ENCODE measurements at regions not wholly inside any gene's neighbourhood (a gene's known extent, or its start where the extent isn't known, plus 50 kb on each side); places are given as distances from the start of the nearest gene placed in this dataset.
"Not testable (repeated sequence)": the region's sequence is repeated elsewhere in the genome, so short reads cannot be mapped to it uniquely, and the experiment has no call there.

- H3K79me2 ChIP-seq (ENCODE audit: control insufficient read depth, insufficient read depth, low read length) = no peaks in the 10 kb centered on the region
- no peaks in the 10 kb centered on the region for H3K9me3 ChIP-seq (ENCODE audit: control insufficient read depth, insufficient read depth, low read depth, low read length)
- H3K27me3 ChIP-seq (ENCODE audit: control insufficient read depth, insufficient read depth, low read length) = no peaks in the 10 kb centered on the region
- H3K4me1 ChIP-seq (ENCODE audit: control insufficient read depth, extremely low read depth, insufficient read depth, low read length) = no peaks in the 10 kb centered on the region
- no peak overlapping the region for H3K27ac ChIP-seq (ENCODE audit: insufficient read depth, low read length)
- no peak overlapping the region for H2AFZ ChIP-seq (ENCODE audit: low read length)
- DNase-seq (ENCODE audit: low read depth in 2 of 2) = peak in 1 of 2 donors; percentile 79
- H3K36me3 ChIP-seq (ENCODE audit: control insufficient read depth, insufficient read depth, low read length) = no peaks in the 10 kb centered on the region
- no peak overlapping the region for H3K4me2 ChIP-seq (ENCODE audit: extremely low read depth, insufficient read depth, low read length)
- H3K4me3 ChIP-seq (replicated peaks in 1 of 4; ENCODE audit: control extremely low read depth in 1 of 4, insufficient read depth in 1 of 4, low read depth in 3 of 4, low read length in 4 of 4) = no peak overlapping the region
- no peaks in the 10 kb centered on the region for H4K20me1 ChIP-seq (ENCODE audit: control insufficient read depth, extremely low read depth, insufficient read depth, low read length)
- H3K9ac ChIP-seq (ENCODE audit: insufficient read depth, low read length) = no peak overlapping the region
- no peak for TF ChIP-seq EZH2 (IDR thresholded peaks at IDR 0.05; ENCODE audit: low read length, missing control alignments)
- no peak for TF ChIP-seq CTCF (conservative IDR thresholded peaks at IDR 0.05 in 1 of 2, IDR thresholded peaks at IDR 0.05 in 1 of 2; ENCODE audit: low read depth in 1 of 2, low read length in 2 of 2)
Observed at GRCh38 chr7:69245646-69246045, 352.6 kb upstream of the AUTS2 start.

GRCh38 chr7:69246758-69247157, 351.5 kb upstream of the AUTS2 start:
- Histone ChIP-seq H2AFZ (ENCODE audit: low read length) (no peak overlapping the region), H3K79me2 (ENCODE audit: control insufficient read depth, insufficient read depth, low read length) (no peaks in the 10 kb centered on the region), H3K27me3 (ENCODE audit: control insufficient read depth, insufficient read depth, low read length) (no peaks in the 10 kb centered on the region), H3K4me2 (ENCODE audit: extremely low read depth, insufficient read depth, low read length) (no peak overlapping the region), H4K20me1 (ENCODE audit: control insufficient read depth, extremely low read depth, insufficient read depth, low read length) (no peaks in the 10 kb centered on the region), H3K9ac (ENCODE audit: insufficient read depth, low read length) (no peak overlapping the region), H3K9me3 (ENCODE audit: control insufficient read depth, insufficient read depth, low read depth, low read length) (no peaks in the 10 kb centered on the region), H3K36me3 (ENCODE audit: control insufficient read depth, insufficient read depth, low read length) (no peaks in the 10 kb centered on the region), H3K27ac (ENCODE audit: insufficient read depth, low read length) (no peak overlapping the region), H3K4me3 (replicated peaks in 1 of 4; ENCODE audit: control extremely low read depth in 1 of 4, insufficient read depth in 1 of 4, low read depth in 3 of 4, low read length in 4 of 4) (no peak overlapping the region), H3K4me1 (ENCODE audit: control insufficient read depth, extremely low read depth, insufficient read depth, low read length) (no peaks in the 10 kb centered on the region)
- TF ChIP-seq EZH2 (IDR thresholded peaks at IDR 0.05; ENCODE audit: low read length, missing control alignments) = no peak
- no peak for TF ChIP-seq CTCF (conservative IDR thresholded peaks at IDR 0.05 in 1 of 2, IDR thresholded peaks at IDR 0.05 in 1 of 2; ENCODE audit: low read depth in 1 of 2, low read length in 2 of 2)
- no peak for DNase-seq (ENCODE audit: low read depth in 2 of 2)

GRCh38 chr7:69248382-69248828, 349.9 kb upstream of the AUTS2 start:
- not testable (repeated sequence) for H3K4me3 ChIP-seq (replicated peaks in 1 of 4; ENCODE audit: control extremely low read depth in 1 of 4, insufficient read depth in 1 of 4, low read depth in 3 of 4, low read length in 4 of 4); H3K9ac ChIP-seq (ENCODE audit: insufficient read depth, low read length); H3K4me1 ChIP-seq (ENCODE audit: control insufficient read depth, extremely low read depth, insufficient read depth, low read length); H4K20me1 ChIP-seq (ENCODE audit: control insufficient read depth, extremely low read depth, insufficient read depth, low read length); DNase-seq (ENCODE audit: low read depth in 2 of 2); H3K27ac ChIP-seq (ENCODE audit: insufficient read depth, low read length); H3K4me2 ChIP-seq (ENCODE audit: extremely low read depth, insufficient read depth, low read length); H3K79me2 ChIP-seq (ENCODE audit: control insufficient read depth, insufficient read depth, low read length); H3K36me3 ChIP-seq (ENCODE audit: control insufficient read depth, insufficient read depth, low read length); H3K27me3 ChIP-seq (ENCODE audit: control insufficient read depth, insufficient read depth, low read length); H3K9me3 ChIP-seq (ENCODE audit: control insufficient read depth, insufficient read depth, low read depth, low read length); H2AFZ ChIP-seq (ENCODE audit: low read length)

Data from fibroblast of lung (primary cell).